Ovary (tissue), 3 donors: ENCODE measurements at regions not wholly inside any gene's neighbourhood (a gene's known extent, or its start where the extent isn't known, plus 50 kb on each side); places are given as distances from the start of the nearest gene placed in this dataset.

Experiments
- CTCF ChIP-seq, 3 donors: fragments of 450-650 bp in 2 of 3; fragments of 200-600 bp in 1 of 3; IDR thresholded peaks; one replicate each; pipeline versions ENCODE4 v1.5.1 to v1.8.0; 2016 to 2022; ENCODE audit warnings: antibody characterized with exemption in 3 of 3, mild to moderate bottlenecking in 1 of 3
- EP300 ChIP-seq: sonication (generic); formaldehyde crosslinking; IDR thresholded peaks from one replicate; pipeline ENCODE4 v1.6.1; 2017; ENCODE audit warnings: antibody characterized with exemption
- POLR2A ChIP-seq: fragments of 450-650 bp; IDR thresholded peaks from one replicate; pipeline ENCODE4 v1.6.1; 2017; ENCODE audit warnings: antibody characterized with exemption, mild to moderate bottlenecking, moderate library complexity
- donor health status: DM: no; HTN: no; CAD: no.

GRCh38 chr3:115217292-115217677, 70.2 kb upstream of the ZBTB20 start:
- TF ChIP-seq CTCF (IDR thresholded peaks at IDR 0.05) = no peak
- TF ChIP-seq EP300 = no peak
- no peak for TF ChIP-seq POLR2A
